ENCODE measurements at regions not wholly inside any gene's neighbourhood (a gene's known extent, or its start where the extent isn't known, plus 50 kb on each side); places are given as distances from the start of the nearest gene placed in this dataset.

GRCh38 chr3:72134989-72135451 is 350.1 kb upstream of the PROK2 start:
- TF ChIP-seq CTCF (IDR thresholded peaks at IDR 0.05; ENCODE audit: insufficient read depth, low read length, poor library complexity, severe bottlenecking) (no peak), EZH2phosphoT487 (conservative IDR thresholded peaks at IDR 0.05; ENCODE audit: low read length) (no peak)

Data from SU-DHL-6 (cell line).